ENCODE measurements at regions not wholly inside any gene's neighbourhood (a gene's known extent, or its start where the extent isn't known, plus 50 kb on each side); places are given as distances from the start of the nearest gene placed in this dataset.

- TF ChIP-seq CTCF (IDR thresholded peaks at IDR 0.05), result no peak
- TF ChIP-seq POLR2AphosphoS5 (IDR thresholded peaks at IDR 0.05), result no peak
- no peak for TF ChIP-seq POLR2A (IDR thresholded peaks at IDR 0.05)
These were observed 888.8 kb downstream of the TTLL7 start for GRCh38 chr1:83110156-83110555.

All from suprapubic skin (tissue), 4 donors.